Left renal cortex interstitium (tissue), 4 donors: ENCODE measurements at regions not wholly inside any gene's neighbourhood (a gene's known extent, or its start where the extent isn't known, plus 50 kb on each side); places are given as distances from the start of the nearest gene placed in this dataset.
"Not testable (repeated sequence)": the region's sequence is repeated elsewhere in the genome, so short reads cannot be mapped to it uniquely, and the experiment has no call there.

Source experiments
- DNase-seq, 4 donors: peaks; one replicate each; pipeline ENCODE4 v3.0.0-alpha.2; 2013; ENCODE audit warnings: low read depth in 4 of 4, low spot score in 2 of 4, missing footprints in 1 of 4

- no peak for DNase-seq
Observed at GRCh38 chr16:25637236-25637635, 54.5 kb upstream of the HS3ST4 start.

- DNase-seq, result no peak
Observed at GRCh38 chr16:25636662-25637061, 55.1 kb upstream of the HS3ST4 start.

- no peak for DNase-seq
Observed at GRCh38 chr16:25635454-25635853, 56.3 kb upstream of the HS3ST4 start.

DNA sequence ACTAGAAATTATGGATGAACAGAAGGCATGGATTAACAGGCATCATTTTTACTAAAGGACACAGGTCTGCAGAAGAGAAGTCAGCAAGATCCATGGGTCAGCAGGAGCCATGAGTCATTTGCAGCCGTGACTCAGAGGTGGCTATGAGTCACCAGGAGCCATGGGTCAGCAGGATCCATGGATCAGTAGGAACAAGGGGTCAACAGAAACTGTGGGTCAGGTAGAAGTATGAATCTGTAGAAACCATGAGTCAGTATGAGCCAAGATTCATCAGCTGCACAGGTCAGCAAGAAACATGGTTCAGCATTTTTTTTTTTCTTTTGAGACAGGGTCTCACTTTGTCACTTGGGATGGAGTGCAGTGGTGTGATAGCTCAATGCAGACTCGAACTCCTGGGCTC is 58.2 kb upstream of the HS3ST4 start:
- DNase-seq, result no peak

DNA sequence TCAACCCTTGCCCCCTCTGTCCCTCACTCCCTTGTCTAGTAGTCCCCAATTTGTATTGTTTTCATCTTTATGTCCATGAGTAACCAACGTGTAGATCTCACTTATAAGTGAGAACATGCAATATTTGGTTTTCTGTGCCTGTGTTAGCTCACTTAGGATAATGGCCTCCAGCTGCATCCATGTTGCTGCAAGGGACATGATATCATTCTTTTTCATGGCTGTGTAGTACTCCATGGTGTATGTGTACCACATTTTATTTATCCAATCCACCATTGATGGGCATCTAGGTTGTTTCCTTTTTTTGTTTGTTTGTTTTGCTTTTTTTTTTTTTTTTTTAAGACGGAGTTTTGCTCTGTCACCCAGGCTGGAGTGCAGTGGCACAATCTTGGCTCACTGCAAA is 63.0 kb upstream of the HS3ST4 start:
- DNase-seq, result no peak

GRCh38 chr16:25627641-25628040 is 64.1 kb upstream of the HS3ST4 start:
- no peak for DNase-seq

DNA sequence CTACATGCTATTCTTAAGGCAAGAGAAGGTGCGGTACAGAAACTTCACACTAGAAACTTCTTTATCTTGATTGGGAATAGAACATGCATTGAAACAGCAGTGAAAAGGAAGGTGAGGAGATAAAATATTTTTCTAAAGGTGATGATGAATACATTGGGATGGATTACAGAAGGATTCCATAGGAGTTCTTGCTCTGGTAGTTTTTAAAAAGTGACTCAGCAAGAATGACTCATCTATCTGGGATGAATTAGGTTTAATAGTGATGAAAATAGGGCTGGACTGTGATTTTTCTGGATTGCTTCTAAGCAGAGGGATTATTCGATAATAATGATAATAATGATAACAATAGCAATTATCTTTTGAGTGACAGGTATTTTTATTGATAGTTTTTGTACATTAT is 65.6 kb upstream of the HS3ST4 start:
- no peak for DNase-seq

DNA sequence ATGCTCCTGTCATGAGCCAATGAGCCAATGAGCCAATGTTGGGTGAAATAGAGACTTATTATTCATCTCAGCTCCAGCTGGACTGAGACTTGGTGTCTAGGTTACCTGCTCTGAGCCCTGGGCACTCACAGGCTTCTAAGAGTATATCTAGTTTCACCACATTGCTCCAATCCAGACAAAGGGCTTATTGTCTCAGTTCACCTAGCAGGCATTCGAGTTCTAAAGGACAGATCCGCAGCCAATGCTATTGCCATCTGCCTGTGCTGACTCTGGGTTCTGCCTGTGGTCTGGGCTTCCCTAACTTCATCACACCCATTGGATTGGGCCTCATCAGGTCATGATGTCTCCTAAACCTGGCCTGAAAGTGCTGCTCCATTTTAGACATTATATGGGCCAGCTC is 66.1 kb upstream of the HS3ST4 start:
- DNase-seq, result no peak

DNA sequence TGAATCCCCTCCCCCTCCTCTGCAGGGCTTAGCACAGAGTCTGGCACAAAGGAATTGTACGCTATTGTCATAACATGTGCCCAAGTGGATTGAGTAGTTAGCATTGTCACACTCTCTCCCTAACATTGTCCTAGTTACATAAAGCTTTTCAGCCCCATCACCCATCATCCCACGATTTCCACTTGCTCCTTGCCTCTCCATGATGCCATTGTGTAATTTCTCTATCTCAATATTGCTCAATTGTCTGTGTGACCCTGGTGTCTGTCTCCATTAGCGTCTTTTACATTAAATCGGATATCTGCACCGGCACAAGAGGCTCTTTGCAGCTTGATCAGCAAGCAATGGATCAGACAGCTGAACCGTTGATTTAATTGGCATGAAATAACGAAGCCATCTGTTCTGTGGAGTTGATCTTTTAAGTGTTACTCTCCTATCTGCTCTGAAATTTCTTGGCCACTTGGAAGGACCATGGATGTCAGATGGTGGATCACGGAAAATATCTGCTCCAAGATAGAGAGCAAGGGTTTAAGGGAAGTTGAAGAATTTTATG is 77.0 kb upstream of the HS3ST4 start:
- DNase-seq, result no peak

DNA sequence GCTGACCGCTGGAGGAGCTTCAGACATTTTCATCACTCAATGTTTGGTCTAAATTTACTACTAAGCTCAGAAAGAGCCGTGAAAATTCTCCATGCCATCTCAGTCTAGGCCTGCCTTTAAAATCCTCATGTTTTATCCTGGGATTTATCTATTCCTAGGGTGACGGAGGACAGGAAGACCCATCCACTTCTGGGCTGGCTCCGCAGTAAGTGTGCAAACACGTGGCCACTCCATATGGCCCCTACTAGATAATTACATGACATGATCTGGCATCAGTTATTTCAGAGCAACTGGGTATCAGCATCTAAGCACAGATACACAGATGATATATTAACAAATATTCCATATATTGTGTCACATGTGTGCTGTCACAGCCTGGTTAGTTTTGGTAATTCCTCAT is 77.8 kb upstream of the HS3ST4 start:
- no peak for DNase-seq

DNA sequence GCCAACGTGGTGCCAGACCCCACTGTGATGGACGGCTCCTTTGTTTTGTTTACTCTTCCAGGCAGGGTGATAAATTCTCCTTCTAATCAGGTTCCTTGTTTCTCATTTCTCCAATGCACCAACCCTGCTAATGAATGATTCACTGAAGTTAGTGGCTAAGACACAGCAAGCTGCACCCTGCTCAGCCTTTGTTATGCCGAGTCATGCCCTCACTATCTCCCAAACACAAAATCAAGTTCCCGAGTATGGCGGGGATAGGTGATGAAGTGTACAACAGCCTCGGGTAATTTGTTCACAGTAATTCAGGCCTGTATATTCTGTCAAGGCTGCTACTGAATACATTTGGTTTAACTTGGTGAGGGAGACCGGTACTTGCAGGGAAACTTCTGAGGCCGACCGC is 83.8 kb upstream of the HS3ST4 start:
- no peak for DNase-seq

DNA sequence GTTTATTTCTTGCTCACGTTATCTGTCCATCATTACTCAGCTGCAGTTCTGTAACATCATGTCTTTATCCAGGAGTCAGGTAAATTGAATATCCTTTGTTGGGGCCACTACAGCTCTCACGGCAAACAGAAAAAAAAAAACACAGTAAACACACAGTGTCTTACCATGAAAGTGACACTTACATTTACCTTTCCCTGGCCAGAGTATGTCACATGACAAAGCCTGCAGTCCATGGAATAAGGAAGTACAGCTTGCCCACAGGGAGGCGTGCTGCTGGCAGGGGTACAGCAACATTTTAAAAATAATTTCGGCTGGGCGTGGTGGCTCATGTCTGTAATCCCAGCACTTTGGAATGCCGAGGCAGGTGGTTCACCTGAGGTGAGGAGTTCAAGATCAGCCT is 85.7 kb upstream of the HS3ST4 start:
- DNase-seq, result no peak

- no peak for DNase-seq
Observed at GRCh38 chr16:25605381-25605780, 86.4 kb upstream of the HS3ST4 start.

DNA sequence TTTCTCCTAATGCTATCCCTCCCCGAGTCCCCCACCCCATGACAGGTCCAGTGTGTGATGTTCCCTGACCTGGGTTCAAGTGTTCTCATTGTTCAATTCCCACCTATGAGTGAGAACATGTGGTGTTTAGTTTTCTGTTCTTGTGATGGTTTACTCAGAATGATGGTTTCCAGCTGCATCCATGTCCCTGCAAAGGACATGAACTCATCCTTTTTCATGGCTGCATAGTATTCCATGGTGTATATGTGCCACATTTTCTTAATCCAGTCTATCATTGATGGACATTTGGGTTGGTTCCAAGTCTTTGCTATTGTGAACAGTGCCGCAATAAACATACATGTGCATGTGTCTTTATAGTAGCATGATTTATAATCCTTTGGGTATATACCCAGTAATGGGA is 90.5 kb upstream of the HS3ST4 start:
- DNase-seq, result not testable (repeated sequence)

DNA sequence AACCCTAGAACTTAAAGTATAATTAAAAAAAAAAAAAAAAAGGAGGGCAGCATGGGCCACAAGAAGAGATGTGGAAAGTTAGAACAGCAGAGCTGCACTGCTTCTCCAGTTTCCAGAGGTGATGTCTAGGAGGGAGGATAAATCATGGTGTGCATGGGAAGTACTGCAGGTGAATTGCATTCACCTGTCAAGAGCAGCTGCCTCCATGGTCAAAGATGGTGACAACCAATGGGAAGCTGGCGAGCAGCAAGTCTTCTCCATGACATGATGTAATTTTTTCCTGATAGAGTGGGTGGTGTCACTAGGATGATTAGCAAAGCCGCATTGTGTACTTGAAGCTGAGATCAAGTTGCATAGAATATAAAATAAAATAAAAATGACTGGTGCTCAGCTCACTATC is 95.6 kb upstream of the HS3ST4 start:
- DNase-seq, result no peak

- DNase-seq, result no peak
Observed at GRCh38 chr16:25593260-25593659, 98.5 kb upstream of the HS3ST4 start.

DNA sequence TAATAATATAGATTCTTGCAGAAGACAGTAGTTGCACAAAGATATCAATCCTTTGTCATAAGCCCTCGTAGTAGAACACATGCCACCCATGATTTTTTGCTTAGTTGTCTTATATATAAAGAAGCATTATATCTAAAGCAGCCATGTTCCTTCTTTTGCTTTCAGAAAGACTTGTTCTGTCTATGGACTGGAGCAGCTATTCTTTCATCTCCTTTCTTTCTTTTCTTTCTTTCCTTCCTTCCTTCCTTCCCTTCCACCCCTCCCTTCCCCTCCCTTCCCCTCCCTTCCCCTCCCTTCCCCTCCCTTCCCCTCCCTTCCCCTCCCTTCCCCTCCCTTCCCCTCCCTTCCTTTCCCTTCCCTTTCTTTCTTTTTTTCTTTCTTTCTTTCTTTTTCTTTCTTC is 104.0 kb upstream of the HS3ST4 start:
- no peak for DNase-seq

- no peak for DNase-seq
Observed at GRCh38 chr16:25586826-25587225, 104.9 kb upstream of the HS3ST4 start.

DNA sequence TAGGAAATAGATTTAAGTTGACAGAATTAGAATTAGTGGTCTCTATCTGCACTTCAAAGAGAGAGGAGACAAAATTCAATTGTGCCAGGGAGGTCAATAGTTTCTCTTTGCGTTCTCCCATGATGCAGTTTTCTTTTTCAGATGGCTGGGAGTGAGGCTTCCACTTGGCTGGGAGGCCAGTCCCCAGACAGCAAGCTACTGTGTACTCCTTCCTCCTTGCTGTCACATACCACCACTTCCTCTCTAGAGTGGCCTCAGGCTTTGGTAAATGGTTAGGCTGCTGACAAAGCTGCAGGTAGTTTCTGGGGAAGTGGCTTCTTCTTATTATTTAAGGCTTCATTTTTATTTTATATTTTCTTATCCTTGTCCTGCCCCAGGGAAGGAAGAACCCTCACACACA is 106.2 kb upstream of the HS3ST4 start:
- no peak for DNase-seq

DNA sequence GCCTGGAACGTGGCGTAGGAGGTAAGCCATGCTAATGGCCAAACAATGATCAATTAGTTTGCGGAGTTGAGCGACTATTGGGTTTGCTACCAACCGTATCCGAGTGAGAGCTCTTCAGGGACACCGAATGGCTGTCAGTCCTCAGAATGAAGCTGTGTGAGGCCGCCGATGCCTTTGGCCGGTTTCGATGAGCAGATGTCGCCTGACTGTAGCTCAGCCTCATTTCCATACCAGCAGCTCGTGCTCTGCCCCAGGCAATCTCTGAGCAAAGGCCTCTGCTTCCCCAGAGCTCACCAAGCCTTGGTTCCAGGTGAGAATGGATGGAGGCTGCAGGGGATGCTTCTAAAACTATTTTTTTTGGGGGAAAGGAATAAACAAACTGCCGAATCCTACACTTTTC is 111.7 kb upstream of the HS3ST4 start:
- DNase-seq, result no peak

GRCh38 chr16:25575363-25575762 is 116.4 kb upstream of the HS3ST4 start:
- DNase-seq, result no peak

DNA sequence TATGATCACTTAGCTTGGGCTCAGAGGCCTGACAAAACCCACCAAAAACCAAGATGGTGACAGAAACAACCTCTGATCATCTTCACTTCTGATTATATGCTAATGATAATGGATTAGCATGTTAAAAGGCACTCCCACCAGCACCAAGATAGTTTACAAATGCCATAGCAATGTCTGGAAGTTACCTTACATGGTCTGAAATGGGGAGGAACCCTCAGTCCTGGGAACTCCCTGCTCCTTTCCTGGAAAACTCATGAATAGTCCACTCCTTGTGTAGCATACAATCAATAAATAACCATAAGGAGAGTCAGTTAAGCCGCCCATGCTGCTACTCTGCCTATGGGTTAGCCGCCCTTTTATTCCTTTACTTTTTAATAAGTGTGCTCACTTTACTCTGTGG is 120.0 kb upstream of the HS3ST4 start:
- no peak for DNase-seq

GRCh38 chr16:25570131-25570530 is 121.6 kb upstream of the HS3ST4 start:
- DNase-seq, result no peak

GRCh38 chr16:25568991-25569390 is 122.8 kb upstream of the HS3ST4 start:
- DNase-seq, result no peak
